HUES6 (cell line): ENCODE measurements at regions not wholly inside any gene's neighbourhood (a gene's known extent, or its start where the extent isn't known, plus 50 kb on each side); places are given as distances from the start of the nearest gene placed in this dataset.

Experiments
- H3K27ac ChIP-seq: 2 replicates; pipeline ENCODE4 v1.7.0; 2013; ENCODE audit warnings: low read depth, mild to moderate bottlenecking, low read length, inconsistent platforms
- H3K27me3 ChIP-seq: 2 replicates; pipeline ENCODE4 v1.6.1; 2013; ENCODE audit warnings: low read length; ENCODE audit not compliant: control insufficient read depth, insufficient read depth
- H3K36me3 ChIP-seq: 2 replicates; pipeline ENCODE4 v1.6.1; 2013; ENCODE audit warnings: low read length; ENCODE audit not compliant: control insufficient read depth, insufficient read depth
- H3K4me1 ChIP-seq: 2 replicates; pipeline ENCODE4 v1.6.1; 2013; ENCODE audit warnings: low read length; ENCODE audit not compliant: control insufficient read depth, insufficient read depth
- H3K4me3 ChIP-seq: 2 replicates; pipeline ENCODE4 v1.5.1; 2013; ENCODE audit warnings: low read depth, low read length
- H3K9ac ChIP-seq: one replicate; pipeline ENCODE4 v1.6.1; 2013; ENCODE audit warnings: mild to moderate bottlenecking, low read length
- H3K9me3 ChIP-seq: 2 replicates; pipeline ENCODE4 v1.6.1; 2013; ENCODE audit warnings: low read depth, low read length; ENCODE audit not compliant: control insufficient read depth, insufficient read depth

- H3K4me3 ChIP-seq = peak overlapping the region; percentile 83
- H3K36me3 ChIP-seq = no peaks in the 10 kb centered on the region
- H3K27me3 ChIP-seq = no peaks in the 10 kb centered on the region
- no peak overlapping the region for H3K27ac ChIP-seq
- H3K9me3 ChIP-seq = no peaks in the 10 kb centered on the region
- H3K9ac ChIP-seq = peak overlapping the region; percentile 30
- peaks cover 44% of the 10 kb centered on the region for H3K4me1 ChIP-seq
These were observed 55.8 kb upstream of the GSE1 start for GRCh38 chr16:85557083-85557970.

- Histone ChIP-seq H3K9me3 (no peaks in the 10 kb centered on the region), H3K27me3 (no peaks in the 10 kb centered on the region), H3K36me3 (no peaks in the 10 kb centered on the region), H3K27ac (no peak overlapping the region), H3K4me3 (peak overlapping the region; percentile 83), H3K9ac (peak overlapping the region; percentile 30), H3K4me1 (peaks cover 48% of the 10 kb centered on the region)
These were observed 55.0 kb upstream of the GSE1 start for GRCh38 chr16:85557971-85558657.

GRCh38 chr16:85560932-85561247 is 52.2 kb upstream of the GSE1 start:
- no peaks in the 10 kb centered on the region for H3K9me3 ChIP-seq
- H3K4me1 ChIP-seq = peaks cover 49% of the 10 kb centered on the region
- no peak overlapping the region for H3K4me3 ChIP-seq
- no peaks in the 10 kb centered on the region for H3K27me3 ChIP-seq
- H3K36me3 ChIP-seq = no peaks in the 10 kb centered on the region
- no peak overlapping the region for H3K9ac ChIP-seq
- H3K27ac ChIP-seq = no peak overlapping the region

- Histone ChIP-seq H3K4me1 (peaks cover 55% of the 10 kb centered on the region), H3K4me3 (no peak overlapping the region), H3K27ac (no peak overlapping the region), H3K9ac (peak overlapping the region; percentile 22), H3K9me3 (no peaks in the 10 kb centered on the region), H3K27me3 (no peaks in the 10 kb centered on the region), H3K36me3 (no peaks in the 10 kb centered on the region)
These were observed 51.7 kb upstream of the GSE1 start for GRCh38 chr16:85561248-85562092.

GRCh38 chr16:85562093-85562786 is 50.9 kb upstream of the GSE1 start:
- H3K9ac ChIP-seq = peak overlapping the region; percentile 22
- no peak overlapping the region for H3K27ac ChIP-seq
- no peaks in the 10 kb centered on the region for H3K36me3 ChIP-seq
- H3K4me1 ChIP-seq = peaks cover 60% of the 10 kb centered on the region
- H3K27me3 ChIP-seq = no peaks in the 10 kb centered on the region
- no peaks in the 10 kb centered on the region for H3K9me3 ChIP-seq
- H3K4me3 ChIP-seq = no peak overlapping the region

GRCh38 chr16:85563034-85563433 is 50.1 kb upstream of the GSE1 start:
- Histone ChIP-seq H3K9ac (peak overlapping the region; percentile 14), H3K9me3 (peaks cover 3% of the 10 kb centered on the region; the same call in 1 of the 2 replicates), H3K4me1 (peaks cover 59% of the 10 kb centered on the region), H3K4me3 (no peak overlapping the region), H3K27me3 (no peaks in the 10 kb centered on the region), H3K36me3 (no peaks in the 10 kb centered on the region), H3K27ac (no peak overlapping the region)
